LNCAP (cell line): ENCODE measurements at regions not wholly inside any gene's neighbourhood (a gene's known extent, or its start where the extent isn't known, plus 50 kb on each side); places are given as distances from the start of the nearest gene placed in this dataset.

Source experiments
- CTCF ChIP-seq: fragments of 450-650 bp; IDR thresholded peaks from 2 replicates; pipeline ENCODE4 v1.5.1; 2017; ENCODE audit warnings: mild to moderate bottlenecking

GRCh38 chr13:54356209-54356608, 1327.6 kb downstream of the OLFM4 start:
- TF ChIP-seq CTCF = no peak

- TF ChIP-seq CTCF = no peak
Observed at GRCh38 chr13:54356849-54357248, 1328.2 kb downstream of the OLFM4 start.

GRCh38 chr13:54357284-54357933, 1328.8 kb downstream of the OLFM4 start:
- no peak for TF ChIP-seq CTCF

- no peak for TF ChIP-seq CTCF
Observed at GRCh38 chr13:54361460-54361859, 1332.8 kb downstream of the OLFM4 start.

- no peak for TF ChIP-seq CTCF
Observed at GRCh38 chr13:54366728-54367127, 1338.1 kb downstream of the OLFM4 start.

GRCh38 chr13:54367639-54368271, 1339.1 kb downstream of the OLFM4 start:
- TF ChIP-seq CTCF = no peak

GRCh38 chr13:54368387-54368786, 1339.8 kb downstream of the OLFM4 start:
- no peak for TF ChIP-seq CTCF

- no peak for TF ChIP-seq CTCF
Observed at GRCh38 chr13:54373211-54373610, 1344.6 kb downstream of the OLFM4 start.
